ENCODE measurements at regions not wholly inside any gene's neighbourhood (a gene's known extent, or its start where the extent isn't known, plus 50 kb on each side); places are given as distances from the start of the nearest gene placed in this dataset.

DNA sequence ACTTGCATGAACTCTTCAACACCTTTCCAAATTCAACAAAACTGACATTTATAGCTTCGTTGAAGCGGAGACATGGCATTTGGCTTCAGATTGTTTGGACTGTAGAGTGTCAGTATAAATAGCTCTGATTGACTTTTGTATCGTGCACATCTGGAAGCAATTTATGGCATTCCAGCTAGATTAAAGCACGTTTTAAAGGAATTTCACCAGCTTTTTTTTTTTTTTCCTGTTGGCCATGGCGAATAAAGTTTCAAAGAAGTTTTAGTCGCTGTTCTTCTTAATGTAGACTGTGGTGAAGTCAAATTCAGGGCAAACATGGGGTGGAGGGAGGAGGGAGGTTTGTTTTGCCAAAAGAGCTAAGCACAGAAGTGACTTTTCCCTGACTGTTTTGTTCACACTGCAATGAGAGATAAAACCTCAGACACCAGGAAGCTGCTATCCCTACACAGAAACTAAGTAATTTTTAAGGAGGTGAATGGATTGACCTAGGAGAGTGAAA is 391.0 kb upstream of the RARB start:
- TF ChIP-seq POLR2A (IDR thresholded peaks at IDR 0.05; ENCODE audit: low read depth) (no peak), POLR2AphosphoS5 (IDR thresholded peaks at IDR 0.05) (peak in 1 of 2 donors; percentile 11), CTCF (IDR thresholded peaks at IDR 0.05) (no peak)

Measured in esophagus muscularis mucosa (tissue), 3 donors.